Epithelial cell of proximal tubule (primary cell): ENCODE measurements at regions not wholly inside any gene's neighbourhood (a gene's known extent, or its start where the extent isn't known, plus 50 kb on each side); places are given as distances from the start of the nearest gene placed in this dataset.
A peak's percentile ranks its signal among the peaks of the same experiment; 100 is the strongest.
"Not testable (repeated sequence)": the region's sequence is repeated elsewhere in the genome, so short reads cannot be mapped to it uniquely, and the experiment has no call there.

Source experiments
- DNase-seq: peaks from one replicate; pipeline ENCODE4 v3.0.0-alpha.2; 2011; ENCODE audit warnings: low read depth
- H3K4me3 ChIP-seq: 2 replicates; pipeline ENCODE4 v1.5.1; 2011; ENCODE audit warnings: low read depth, mild to moderate bottlenecking, low read length

DNA sequence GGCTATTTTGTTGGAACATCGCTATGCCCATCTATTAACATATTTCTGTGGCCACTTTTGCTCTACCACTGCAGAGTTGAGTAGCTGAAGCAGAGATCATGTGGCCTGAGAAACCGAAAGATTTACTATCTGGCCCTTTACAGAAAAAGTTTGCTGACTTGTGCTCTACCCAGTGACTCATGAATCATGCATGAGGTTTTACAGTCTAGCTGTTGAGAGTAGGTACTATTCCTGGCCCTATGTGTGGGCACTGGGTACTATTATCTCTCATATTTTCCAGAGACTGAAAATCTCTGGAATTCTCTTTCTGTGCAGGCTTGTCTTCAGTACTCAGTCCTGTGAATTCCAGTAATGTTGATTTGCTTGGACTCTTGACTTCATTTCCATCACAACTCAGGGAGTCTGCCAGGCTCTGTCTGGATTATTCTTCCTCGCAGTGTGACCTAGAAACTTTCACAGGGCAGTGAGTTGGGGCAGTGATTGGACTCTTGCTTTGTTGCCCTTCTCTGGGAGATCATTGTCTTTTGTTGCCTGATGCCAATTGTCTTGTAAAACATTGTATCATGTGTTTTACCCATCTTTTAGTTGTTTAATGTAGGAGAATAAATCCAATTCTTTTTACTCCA, 121.3 kb upstream of the PRSS12 start:
- H3K4me3 ChIP-seq = not testable (repeated sequence)
- DNase-seq = peak; percentile 9

- H3K4me3 ChIP-seq, DNase-seq: not testable (repeated sequence)
These were observed 122.0 kb upstream of the PRSS12 start for GRCh38 chr4:118474771-118475170.

GRCh38 chr4:118475901-118476300, 123.1 kb upstream of the PRSS12 start:
- not testable (repeated sequence) for H3K4me3 ChIP-seq, DNase-seq

- DNase-seq = not testable (repeated sequence)
These were observed 125.0 kb upstream of the PRSS12 start for GRCh38 chr4:118477826-118478225.

GRCh38 chr4:118485801-118486314, 133.1 kb upstream of the PRSS12 start:
- not testable (repeated sequence) for H3K4me3 ChIP-seq, DNase-seq

More at GRCh38 chr4:118477826-118478225, 125.0 kb upstream of the PRSS12 start:
- H3K4me3 ChIP-seq = not testable (repeated sequence)

GRCh38 chr4:118492963-118493362, 140.2 kb upstream of the PRSS12 start:
- not testable (repeated sequence) for DNase-seq, H3K4me3 ChIP-seq

DNA sequence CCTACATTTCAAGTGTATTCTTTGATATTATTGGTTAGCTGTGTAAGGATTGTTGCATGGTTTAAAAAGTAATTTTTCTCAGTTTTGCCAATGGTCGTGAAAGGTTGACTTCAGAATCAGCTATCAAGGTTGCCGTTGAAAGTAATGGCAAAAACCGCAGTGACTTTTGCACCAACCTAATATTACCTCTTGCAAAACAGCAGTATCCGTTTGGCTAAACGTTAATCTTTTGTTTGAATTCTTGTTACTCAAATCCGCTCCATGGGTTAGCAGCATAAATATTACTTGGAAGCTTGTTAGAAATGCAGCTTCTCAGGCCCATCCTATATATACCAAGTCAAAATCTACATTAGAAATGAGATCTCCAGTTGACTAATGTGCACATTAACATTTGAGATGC, 141.6 kb upstream of the PRSS12 start:
- H3K4me3 ChIP-seq, DNase-seq: not testable (repeated sequence)

DNA sequence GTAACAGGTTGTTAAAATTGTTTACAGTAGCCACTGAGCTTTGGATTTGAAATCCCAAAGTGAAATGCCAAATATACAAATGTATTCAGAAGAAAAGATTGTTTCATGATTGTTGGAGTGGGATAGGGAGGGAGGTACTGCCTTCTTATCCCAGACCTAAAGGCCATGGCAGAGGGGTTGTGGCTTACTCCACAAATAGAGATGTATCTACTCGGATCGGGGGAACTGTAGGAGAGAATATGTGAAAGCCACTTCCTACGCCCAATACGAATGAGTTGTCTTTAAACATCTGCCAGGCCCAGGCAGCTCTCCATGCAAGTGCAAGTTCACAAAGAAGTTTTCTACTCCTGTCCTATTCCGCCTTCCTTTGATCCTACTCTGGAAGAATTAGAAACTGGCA, 150.2 kb upstream of the PRSS12 start:
- DNase-seq = not testable (repeated sequence)

DNA sequence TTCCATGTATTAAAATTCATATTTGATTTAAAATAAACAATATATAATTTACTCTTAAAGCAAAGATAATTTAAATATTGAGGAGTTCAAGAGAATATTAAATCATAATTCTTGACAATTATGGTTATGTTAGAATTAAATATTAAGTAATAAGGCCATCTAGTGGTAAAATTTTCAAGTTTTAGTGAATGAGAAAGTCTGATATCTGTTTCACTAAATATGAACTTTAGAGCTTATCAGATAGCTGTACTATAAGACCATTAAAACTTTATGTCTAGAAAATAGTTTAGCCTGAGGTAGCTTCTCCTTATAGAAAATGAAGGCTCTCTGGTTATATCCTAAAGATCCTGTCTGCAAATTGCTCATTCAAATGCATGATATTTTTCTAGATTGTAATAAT, 152.1 kb upstream of the PRSS12 start:
- DNase-seq, H3K4me3 ChIP-seq: not testable (repeated sequence)

More for the DNA sequence above, 150.2 kb upstream of the PRSS12 start:
- not testable (repeated sequence) for H3K4me3 ChIP-seq

DNA sequence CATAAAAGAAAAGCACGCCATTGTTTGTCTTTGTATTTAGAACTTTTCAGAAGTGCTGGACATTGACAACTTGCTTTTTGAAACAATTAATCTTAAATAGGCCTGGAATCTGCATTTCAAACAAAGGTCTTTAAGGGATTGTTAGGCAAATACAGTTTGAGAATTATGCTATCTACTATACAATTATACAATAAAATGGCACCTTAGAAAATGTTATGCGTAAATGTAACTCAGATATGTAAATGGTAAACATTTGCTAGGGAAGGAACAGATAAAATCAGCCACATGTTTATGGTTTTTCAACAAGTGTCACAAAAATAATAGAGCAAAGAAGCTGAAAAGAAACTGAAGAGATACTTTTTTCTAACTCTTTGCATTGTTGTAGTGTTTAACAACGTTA, 152.7 kb upstream of the PRSS12 start:
- not testable (repeated sequence) for H3K4me3 ChIP-seq, DNase-seq

DNA sequence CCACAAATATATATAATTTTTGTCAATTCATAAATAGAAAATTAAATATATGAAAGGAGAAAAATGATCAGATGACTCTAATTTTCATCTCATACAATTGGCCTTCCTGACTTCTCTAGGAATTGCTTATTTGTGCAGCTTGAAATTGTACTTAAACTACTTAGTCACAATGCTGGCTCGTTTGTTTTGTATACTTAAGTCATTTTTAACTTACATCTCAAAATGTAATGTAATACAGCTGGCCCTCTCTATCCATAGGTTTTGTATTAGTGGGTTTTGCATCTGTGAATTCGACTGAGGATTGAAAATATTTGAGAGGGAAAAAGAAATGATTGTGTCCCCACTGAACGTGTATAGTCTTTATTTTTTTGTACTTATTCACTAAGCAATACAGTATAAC, 160.1 kb upstream of the PRSS12 start:
- DNase-seq, H3K4me3 ChIP-seq: not testable (repeated sequence)

- H3K4me3 ChIP-seq, DNase-seq: not testable (repeated sequence)
These were observed 161.5 kb upstream of the PRSS12 start for GRCh38 chr4:118514332-118514731.

- not testable (repeated sequence) for H3K4me3 ChIP-seq, DNase-seq
These were observed 163.3 kb upstream of the PRSS12 start for GRCh38 chr4:118516107-118516506.

DNA sequence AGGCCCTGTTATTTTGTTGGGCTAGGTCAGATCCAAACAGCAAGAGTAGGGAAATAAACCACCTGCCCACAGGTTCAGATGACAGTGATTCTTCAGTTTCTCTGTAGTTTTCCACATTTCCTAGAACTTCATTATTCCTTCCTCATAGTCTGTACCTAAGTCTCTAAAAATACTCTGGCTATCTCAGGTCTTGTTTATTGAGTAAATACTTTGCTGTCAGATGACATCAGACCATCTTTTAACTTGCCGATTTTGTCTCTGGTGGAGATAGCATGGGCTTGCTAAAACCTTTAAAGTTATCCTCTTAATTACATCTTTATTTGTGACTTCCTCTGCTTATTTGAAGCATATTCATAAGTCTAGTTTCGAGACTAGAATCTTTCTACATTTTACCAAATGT, 155.1 kb upstream of the METTL14 start:
- DNase-seq, H3K4me3 ChIP-seq: not testable (repeated sequence)

DNA sequence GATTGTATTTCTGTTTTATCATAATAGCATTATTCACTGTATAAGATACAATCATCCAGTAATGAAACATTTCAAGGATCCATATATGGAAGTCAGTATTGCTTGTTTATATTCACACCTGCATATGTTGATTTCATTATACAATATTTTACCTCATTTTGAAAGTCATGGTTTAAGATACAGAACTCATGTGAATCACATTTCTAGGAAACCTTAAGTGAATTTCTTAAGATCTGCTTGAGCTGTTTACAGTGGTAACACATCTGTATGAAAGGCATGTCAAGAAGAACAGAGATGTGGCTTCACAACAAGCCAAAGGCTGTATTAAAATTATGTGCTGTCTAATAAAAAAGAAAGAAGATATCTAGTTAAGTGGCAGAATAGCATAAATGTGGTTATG, 153.2 kb upstream of the METTL14 start:
- DNase-seq = not testable (repeated sequence)

GRCh38 chr4:118535788-118536187, 149.4 kb upstream of the METTL14 start:
- not testable (repeated sequence) for DNase-seq, H3K4me3 ChIP-seq

More for the DNA sequence above, 153.2 kb upstream of the METTL14 start:
- H3K4me3 ChIP-seq = not testable (repeated sequence)

- DNase-seq, H3K4me3 ChIP-seq: not testable (repeated sequence)
These were observed 145.6 kb upstream of the METTL14 start for GRCh38 chr4:118539412-118540077.

DNA sequence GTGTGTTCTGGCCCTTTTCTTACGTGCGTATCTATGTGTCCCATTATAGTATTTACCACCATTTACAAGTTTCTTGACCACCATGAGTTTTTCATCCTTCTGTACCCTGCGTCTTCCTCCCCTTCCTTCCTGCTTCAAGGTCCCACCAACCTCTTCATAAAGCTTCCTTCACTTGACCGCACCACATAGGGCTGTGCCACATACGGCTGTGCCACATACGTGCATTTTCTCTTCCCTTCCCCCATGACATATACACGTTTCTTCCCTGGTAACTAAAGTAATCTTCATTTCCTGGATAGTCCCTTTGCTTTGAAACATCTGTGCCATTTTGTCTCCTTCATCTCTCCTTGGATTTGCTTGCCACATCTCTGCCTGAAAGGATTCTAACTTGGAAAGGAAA, 128.6 kb upstream of the METTL14 start:
- not testable (repeated sequence) for DNase-seq, H3K4me3 ChIP-seq
